GM21360 (cell line): ENCODE measurements at regions not wholly inside any gene's neighbourhood (a gene's known extent, or its start where the extent isn't known, plus 50 kb on each side); places are given as distances from the start of the nearest gene placed in this dataset.
"Not testable (repeated sequence)": the region's sequence is repeated elsewhere in the genome, so short reads cannot be mapped to it uniquely, and the experiment has no call there.

Experiments used
- ATAC-seq: cut with Tn5 transposase; IDR thresholded peaks from one replicate; pipeline ENCODE4 v1.9.1; 2021; ENCODE audit warnings: mild to moderate bottlenecking, moderate library complexity; ENCODE audit not compliant: unreplicated experiment

DNA sequence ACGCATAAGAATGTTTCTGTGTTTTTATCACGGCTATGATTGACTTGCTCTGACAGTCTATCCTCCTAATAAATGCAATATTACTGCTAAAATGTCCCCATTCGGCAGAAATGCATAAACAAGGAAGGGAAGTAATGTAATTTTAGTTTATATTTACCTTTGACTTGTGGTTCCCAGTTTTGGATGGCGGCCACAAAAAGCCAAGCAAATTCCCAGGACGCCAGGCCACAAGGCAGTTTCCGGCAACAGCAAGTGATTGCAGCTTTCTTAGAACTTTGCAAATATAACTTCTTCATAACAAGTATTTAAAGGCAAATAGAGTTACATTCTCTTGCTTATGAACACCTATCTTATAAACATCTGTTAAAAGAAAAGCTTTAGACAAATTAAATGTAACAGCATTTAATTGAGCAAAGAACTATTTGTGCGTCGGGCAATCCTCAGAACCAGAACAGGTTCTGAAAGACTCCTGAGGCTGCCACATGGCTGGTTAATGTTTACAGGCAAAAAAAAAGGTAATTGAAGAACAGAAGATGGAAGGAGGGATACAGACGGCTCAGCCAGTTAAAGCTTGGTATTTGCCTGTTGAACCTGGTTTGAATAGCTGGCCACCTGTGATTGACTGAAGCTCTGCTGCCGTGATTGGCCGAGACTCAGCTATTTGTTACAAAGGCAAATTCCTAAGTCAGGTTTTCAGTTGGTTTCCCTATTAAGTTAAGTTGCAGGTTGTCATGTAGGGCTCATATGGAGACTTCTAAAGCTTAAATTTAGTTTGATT, 80.8 kb downstream of the C21orf91 start:
- no peak for ATAC-seq

DNA sequence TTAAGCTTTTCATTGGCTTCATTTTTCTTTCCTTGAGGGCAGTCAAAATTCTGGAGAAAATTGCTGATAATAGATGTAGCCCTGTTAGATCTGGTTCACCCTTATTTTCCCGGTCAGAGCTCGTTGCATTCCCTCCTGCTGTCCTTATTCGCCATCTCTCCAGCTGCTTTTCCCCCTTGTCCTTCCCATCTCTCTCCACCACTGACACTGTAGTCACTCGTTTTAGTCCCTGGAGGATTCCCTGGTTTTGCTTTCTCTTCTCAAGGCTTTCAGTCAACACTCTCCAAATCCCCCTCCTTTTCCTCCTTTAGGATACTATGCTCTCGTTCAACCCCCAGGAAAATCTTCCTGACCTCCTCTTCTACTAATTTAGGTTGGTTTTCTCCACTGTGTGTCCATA, 83.1 kb downstream of the C21orf91 start:
- ATAC-seq: no peak

DNA sequence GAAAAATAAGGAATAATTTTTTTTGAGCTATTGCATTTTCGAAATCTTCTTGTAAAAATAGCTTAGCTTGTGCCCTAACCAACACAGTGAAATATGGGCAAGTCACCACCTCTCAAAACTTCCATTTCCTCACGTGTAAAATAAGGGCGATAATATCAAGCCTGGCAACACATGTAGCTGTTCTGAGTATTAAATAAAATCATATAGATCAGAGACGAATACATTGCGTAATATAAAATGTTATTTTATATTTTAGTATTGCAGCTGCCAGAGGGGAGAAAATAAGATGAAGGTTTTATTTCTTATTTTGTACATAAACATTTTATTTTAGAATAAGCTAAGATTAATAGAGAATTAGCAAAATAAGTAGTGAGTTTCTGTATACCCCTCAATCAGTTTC, 85.9 kb downstream of the C21orf91 start:
- ATAC-seq: no peak

DNA sequence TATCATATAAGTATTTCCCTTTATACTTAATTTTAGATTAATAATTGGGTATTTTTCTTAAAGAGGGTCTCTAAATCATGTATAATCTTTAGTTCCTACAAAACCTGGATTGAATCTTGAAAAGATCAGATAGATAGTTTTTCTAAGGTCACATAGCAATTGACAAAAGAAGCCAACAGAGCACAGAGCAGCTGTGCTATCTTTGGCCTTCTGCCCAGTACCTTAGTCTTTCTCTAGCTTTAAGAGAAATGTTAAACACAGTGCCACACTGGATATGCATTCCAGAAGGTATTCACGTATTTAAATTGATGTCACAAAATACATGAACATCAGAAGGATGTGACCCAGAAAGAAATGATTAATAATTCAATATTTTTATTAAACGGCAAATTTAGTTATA, 86.8 kb downstream of the C21orf91 start:
- no peak for ATAC-seq

DNA sequence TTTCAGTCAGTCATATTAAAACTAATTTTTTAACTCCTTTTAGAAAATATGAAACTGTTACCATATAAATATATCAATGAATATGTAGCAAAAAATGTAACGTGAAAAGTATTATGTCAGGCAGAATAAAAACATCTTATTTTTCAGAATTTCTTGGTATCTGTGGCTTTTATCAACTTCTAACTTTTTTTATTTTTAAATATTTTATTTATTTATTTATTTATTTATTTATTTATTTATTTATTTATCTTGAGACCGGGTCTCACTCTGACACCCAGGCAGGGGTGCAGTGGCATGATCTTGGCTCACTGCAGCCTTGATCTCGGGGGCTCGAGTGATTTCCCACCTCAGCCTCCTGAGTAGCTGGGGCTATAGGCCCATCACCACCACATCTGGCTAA, 87.6 kb downstream of the C21orf91 start:
- ATAC-seq: no peak

DNA sequence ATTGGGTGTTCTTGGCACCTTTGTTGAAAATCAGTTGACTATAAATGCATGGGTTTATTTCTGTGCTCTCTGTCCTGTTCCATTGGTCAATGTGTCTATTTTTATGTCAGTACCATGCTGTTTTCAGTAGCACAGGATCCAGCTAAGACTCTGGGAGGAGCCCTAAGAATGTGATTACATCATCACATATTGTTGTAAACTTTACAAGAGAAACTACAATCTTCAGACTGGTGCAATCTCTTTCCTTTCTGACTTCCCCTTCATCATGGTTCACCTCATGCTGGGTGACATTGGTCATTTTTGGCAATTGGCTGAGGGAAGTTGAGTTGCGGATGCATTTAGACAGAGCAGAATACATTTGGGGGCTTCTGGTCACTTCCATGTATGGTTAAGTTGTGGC, 88.4 kb downstream of the C21orf91 start:
- no peak for ATAC-seq

DNA sequence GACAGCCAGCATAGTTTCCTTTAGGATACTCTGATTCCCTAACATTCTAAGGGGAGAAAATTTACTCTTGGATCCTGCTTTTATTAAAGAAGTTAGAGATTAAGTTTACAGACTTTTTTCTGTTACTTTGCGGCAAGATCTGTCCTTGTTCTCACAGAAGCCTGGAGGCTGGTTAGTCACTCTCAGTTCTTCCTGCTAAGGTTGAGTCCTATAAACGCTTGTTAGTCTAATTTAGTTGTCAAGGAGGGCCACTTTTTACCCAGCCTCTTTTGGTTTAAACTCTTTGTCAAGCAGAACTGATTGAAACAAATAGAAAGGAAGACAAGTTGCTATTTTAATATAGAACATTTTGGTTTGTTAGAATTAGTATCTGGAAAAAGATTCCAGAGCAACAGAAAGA, 89.7 kb downstream of the C21orf91 start:
- no peak for ATAC-seq

DNA sequence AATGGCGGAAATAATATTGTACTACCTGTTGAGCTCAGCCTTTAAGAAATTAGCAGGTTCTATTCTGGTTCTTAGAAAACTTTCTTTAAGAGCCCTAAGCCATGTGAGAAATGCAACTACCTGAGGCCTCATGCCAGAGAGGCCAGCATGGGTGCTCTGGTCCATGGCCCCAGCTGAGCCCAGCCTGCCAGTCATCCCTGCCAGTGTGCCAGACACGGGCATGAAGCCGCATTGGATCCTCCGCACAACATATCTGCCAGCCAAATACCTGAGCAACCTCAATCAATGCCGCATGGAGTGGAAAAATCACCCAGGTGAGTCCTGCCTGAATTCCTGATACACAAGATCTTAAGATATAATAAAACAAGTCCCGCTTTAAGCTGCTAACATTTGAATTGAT, 91.8 kb downstream of the C21orf91 start:
- no peak for ATAC-seq

DNA sequence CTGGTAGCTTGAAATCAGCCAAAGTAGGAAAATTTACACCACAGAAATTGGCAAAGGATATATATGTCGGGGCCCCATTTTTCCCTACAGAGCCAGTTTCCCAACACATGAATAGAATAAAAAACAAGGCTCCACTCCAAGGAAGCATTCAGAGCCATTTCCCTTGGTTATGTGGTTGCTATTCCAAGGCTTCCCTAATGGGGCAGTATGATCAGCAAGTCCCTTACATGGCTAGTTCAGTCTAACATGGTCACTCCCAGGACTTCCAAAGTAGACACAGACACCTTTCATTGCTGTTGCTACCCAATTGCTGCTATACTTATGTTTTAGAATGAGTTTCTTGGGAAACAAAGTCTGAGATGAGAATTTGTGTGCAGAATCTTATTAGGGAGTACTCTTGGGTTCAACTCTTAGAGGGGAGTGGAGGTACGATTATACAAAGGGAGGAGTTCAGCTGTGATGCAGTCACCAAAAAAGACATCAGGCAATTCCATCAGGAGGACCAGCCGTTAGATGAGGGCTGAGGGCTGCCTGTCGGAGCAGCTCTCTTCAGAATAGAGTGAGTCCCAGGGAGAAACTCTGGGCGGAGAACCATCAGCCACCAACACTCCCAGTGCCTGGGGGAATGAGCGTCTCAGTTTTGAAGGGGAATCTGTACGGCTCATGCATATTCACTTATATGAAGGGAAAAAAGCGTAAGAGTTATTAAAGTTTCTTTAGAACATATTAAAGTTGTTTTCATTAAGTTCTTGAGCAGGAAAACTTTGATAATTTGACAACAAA, 92.9 kb downstream of the C21orf91 start:
- ATAC-seq: no peak

DNA sequence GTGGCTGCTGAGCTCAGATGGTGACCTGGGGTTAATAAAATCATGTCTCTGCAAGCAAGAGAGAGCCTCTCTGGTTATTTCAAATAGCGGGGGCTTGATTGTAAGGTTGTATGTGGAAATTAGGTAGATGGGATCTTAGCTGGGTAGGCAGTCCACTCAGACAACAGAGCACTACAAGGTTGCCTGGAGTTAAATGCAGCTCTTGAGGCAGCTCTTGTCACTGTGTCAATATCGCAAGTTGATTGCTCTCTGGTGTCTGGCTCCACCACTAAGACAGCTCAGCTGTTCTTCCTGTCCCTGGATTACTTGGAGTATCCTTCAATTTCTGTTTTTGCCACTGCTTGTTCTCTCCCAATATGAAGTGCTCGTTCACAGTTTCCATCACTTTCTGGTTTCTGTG, 93.8 kb downstream of the C21orf91 start:
- no peak for ATAC-seq

DNA sequence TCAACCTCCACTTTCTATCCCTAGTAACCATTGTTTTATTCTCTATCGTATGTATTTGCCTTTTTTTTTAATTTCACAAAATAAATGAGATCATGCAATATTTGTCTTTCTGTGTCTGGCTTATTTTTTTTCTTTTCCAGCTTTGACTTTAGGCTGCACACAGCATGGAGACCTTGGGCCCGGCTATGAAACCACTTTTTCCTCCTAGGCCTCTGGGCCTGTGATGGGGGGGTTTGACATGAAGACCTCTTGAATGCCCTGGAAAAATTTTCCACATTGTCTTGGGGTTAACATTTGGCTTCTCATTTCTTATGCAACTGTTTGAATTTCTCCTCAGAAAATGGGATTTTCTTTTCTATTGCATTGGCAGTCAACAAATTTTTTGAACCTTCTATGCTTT, 100.2 kb upstream of the BTG3 start:
- ATAC-seq: no peak

DNA sequence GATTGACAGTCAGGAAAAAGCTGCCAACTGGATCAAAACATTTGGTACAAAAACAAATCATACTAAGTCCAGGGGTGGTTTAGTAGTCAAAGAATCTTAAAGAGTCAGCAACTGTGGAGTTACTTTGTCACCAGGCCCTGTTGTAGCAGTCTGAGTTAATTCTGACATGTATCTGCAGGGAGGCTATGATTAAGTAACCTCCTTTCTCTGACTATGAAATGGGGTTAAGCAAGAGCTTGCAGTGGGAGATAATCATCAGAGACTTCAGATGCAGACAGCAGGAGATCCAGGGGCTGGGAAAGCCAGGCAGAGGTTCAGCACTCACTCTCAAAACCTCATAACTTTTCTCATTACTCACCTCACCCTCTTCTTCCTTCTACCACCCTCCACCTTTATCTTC, 99.2 kb upstream of the BTG3 start:
- ATAC-seq: no peak

DNA sequence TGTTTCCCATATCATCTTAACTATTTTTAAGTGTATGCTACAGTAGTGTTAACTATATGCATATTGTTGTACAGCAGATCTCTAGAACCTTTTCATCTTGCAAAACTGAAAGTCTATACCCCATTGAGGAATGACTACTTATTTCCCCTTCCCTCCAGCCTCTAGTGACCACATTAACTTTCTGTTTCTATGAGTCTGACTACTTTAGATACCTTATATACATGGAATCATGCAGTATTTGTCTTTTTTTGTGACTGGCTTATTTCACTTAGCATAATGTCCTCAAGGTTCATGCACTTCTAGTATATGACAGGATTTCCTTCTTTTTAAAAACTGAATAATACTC, 96.5 kb upstream of the BTG3 start:
- peak; percentile 99 for ATAC-seq

DNA sequence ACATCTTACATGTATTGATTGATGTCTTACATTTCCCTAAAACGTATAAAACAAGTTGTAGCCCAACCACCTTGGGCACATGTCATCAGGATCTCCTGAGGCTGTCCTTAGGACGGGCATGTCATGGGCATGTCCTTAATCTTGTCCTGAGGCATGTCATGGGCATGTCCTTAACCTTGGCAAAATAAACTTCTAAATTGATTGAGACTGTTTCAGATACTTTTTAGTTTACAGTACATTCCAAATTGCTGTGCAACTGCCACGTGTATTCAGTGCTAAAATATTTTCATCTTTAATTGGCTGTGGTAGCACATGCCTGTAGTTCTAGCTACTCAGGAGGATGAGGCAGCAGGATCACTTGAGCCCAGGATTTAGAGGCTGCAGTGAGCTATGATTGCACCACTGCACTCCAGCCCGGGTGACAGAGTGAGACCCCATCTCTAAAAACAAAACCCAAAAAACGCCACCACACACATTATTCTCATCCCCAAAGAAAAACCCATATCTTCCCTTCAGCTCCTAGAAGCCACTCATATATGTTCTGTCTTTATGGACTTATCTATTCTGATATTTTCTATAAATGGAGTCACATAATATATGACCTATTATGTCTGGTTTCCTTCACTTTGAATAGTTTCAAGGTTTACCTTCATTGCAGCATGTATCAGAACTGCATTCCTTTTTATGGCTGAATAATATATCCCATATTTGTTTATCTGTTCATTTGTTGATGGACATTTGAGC, 96.0 kb upstream of the BTG3 start:
- ATAC-seq: peak; percentile 28

DNA sequence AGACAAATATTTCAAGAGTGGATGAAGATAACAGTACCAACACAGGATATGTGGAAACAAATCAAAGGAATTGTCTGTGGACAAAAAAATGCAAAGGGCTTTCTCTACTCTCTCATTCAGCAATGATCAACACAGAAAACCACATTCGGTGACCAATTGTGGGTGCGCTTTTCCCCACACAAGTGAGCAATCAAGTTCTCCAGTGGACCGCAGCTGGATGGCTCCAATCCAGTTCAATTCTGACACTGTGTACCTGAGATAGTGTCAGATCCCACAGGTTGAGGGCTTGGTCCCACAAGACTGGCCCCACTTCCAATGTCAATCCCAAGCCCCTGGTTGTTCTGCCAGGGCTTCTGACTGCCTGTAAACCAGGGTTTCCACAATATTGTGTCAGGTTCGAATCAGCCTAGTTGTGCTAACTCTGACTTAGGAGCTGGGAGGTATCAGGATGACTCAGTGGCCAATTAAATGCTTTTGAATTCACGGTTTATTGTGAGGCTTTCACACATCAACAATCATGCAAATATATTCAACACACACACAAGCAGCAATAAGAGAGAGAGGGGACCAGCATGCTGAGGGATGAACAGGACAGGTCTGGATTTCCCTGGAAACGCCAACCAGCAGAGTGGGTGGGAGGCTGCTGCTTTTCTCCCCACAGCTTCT, 87.0 kb upstream of the BTG3 start:
- peak; percentile 71 for ATAC-seq

DNA sequence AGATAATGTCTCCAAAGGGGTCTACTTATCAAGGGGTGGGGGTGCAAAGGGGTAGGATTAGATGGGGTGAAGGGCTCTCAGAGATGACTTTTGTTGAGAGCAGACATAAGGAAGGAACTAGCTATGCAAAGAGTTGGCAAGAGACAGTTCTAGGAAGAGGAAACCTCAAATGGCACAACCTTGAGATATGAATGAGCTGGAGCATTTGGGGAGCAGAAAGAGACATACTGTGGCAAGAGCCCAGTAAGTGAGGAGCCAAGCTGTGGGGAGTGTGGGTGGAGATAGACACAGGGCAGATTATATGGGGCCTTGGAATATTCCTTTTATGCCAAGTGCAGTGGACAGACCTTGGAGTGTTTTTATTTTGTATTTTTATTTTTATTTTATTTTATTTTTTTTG, 84.8 kb upstream of the BTG3 start:
- ATAC-seq: no peak

DNA sequence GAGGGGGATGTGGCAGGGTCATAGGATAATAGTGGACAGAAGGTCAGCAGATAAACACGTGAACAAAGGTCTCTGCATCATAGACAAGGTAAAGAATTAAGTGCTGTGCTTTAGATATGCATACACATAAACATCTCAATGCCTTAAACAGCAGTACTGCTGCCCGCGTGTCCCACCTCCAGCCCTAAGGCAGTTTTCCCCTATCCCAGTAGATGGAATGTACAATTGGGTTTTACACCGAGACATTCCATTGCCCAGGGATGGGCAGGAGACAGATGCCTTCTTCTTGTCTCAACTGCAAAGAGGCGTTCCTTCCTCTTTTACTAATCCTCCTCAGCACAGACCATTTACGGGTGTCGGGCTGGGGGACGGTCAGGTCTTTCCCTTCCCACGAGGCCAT, 81.7 kb upstream of the BTG3 start:
- not testable (repeated sequence) for ATAC-seq

DNA sequence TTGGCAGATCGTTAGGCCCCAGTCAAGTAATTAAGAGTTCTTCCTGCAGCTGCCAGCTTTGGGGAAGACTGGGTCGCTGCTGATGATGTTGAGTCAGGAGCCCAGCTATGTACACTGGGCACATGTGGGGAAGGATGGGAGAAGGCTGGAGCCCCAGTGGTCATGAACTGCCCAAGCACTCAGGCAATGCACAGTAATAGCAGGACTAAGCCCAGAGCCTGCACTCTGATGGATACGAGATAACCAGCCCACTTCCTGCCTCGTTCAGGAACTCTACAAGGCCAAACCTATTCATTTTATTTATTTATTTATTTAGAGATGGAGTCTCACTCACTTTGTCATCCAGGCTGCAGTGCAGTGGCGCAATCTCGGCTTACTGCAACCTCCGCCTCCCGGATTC, 81.1 kb upstream of the BTG3 start:
- ATAC-seq: no peak

DNA sequence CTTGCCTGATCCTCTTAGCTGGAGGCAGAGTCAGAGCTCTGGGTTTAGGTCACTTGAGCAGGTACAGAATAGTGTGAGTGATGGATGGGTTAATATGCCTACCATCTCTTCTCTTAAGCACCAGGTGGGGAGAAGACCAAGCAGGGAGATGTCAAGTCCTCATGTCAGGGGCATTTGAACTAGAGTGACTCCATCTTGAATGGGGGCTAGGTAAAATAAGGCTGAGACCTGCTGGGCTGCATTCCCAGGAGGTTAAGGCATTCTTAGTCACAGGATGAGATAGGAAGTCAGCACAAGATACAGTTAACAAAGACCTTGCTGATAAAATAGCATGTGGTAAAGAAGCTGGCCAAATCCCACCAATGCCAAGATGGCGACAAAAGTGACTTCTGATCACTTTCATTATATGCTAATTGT, 77.4 kb upstream of the BTG3 start:
- ATAC-seq: no peak

DNA sequence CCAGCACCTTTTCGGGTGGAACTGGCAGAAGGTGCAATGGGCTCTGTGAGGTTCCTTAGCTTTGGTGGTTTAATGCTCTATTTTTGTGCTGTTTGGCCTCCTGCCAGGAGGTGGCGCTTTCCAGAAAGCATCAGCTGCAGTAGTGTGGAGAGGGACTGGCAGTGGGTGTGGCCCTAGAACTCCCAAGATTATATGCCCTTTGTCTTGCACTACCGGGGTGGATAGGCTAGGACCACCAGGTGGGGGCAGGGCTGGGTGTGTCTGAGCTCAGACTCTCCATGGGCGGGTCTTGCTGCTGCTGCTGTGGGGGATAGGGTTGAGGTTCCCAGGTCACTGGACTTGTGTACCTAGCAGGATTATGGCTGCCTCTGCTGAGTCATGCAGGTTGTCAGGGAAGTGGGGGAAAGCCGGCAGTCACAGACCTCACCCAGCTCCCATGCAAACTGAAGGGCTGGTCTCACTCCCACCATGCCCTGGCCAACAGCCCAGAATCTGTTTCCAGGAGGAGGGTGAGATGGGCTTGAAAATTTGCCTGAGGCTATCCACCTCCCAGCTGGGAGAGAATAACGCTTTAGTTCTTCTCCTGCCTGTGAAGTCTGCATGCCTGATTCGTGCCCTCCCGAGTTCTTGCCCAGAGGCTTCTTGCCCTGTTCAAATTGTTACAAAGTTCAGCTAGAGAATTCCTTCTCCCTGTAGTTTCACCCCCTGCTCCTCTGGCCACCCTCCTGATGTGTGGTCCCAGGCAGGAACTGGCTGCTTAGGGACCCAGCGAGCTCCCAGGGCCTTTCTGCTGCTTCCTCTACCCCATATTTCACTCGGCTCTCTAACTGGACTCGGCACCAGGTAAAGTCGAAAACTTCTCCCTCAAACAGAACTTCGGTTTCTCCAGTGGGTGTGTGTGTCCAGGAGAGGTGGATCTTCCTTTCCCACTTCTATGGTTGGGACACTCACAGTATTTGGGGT, 76.5 kb upstream of the BTG3 start:
- ATAC-seq: no peak
